NCI-H1105 treated with DMSO at 0.1 percent for 48 hours (cell line): ENCODE measurements at regions not wholly inside any gene's neighbourhood (a gene's known extent, or its start where the extent isn't known, plus 50 kb on each side); places are given as distances from the start of the nearest gene placed in this dataset.
"Not testable (repeated sequence)": the region's sequence is repeated elsewhere in the genome, so short reads cannot be mapped to it uniquely, and the experiment has no call there.

Experiments used
- DNase-seq: peaks from one replicate; lab custom pipeline; 2025; lab: John Stamatoyannopoulos, UW

- not testable (repeated sequence) for DNase-seq
Observed at GRCh38 chr17:30712859-30713258, 111.6 kb downstream of the CRLF3 start.

- not testable (repeated sequence) for DNase-seq
Observed at GRCh38 chr17:30711626-30712507, 112.6 kb downstream of the CRLF3 start.

- not testable (repeated sequence) for DNase-seq
Observed at GRCh38 chr17:30711176-30711575, 113.3 kb downstream of the CRLF3 start.

GRCh38 chr17:30710276-30711088 lies 114.0 kb downstream of the CRLF3 start:
- not testable (repeated sequence) for DNase-seq

GRCh38 chr17:30709561-30710275 lies 114.8 kb downstream of the CRLF3 start:
- peak; percentile 28 for DNase-seq

- peak; percentile 1 for DNase-seq
Observed at GRCh38 chr17:30709096-30709495, 115.4 kb downstream of the CRLF3 start.

- DNase-seq, result peak; percentile 91
Observed at GRCh38 chr17:30708241-30709078, 116.0 kb downstream of the CRLF3 start.

- DNase-seq, result peak; percentile 84
Observed at GRCh38 chr17:30707724-30708240, 116.7 kb downstream of the CRLF3 start.

- not testable (repeated sequence) for DNase-seq
Observed at GRCh38 chr17:30706461-30707335, 117.8 kb downstream of the CRLF3 start.

GRCh38 chr17:30706004-30706403 lies 118.5 kb downstream of the CRLF3 start:
- DNase-seq, result peak; percentile 11

GRCh38 chr17:30701498-30701989 lies 122.9 kb downstream of the CRLF3 start:
- DNase-seq, result no peak

GRCh38 chr17:30700833-30701232 lies 123.7 kb downstream of the CRLF3 start:
- DNase-seq, result not testable (repeated sequence)

- DNase-seq, result peak; percentile 64
Observed at GRCh38 chr17:30697619-30698460, 126.7 kb downstream of the CRLF3 start.

- no peak for DNase-seq
Observed at GRCh38 chr17:30696234-30696633, 128.3 kb downstream of the CRLF3 start.

GRCh38 chr17:30695265-30695811 lies 129.2 kb downstream of the CRLF3 start:
- not testable (repeated sequence) for DNase-seq

GRCh38 chr17:30693772-30694171 lies 130.7 kb downstream of the CRLF3 start:
- DNase-seq, result not testable (repeated sequence)

GRCh38 chr17:30689266-30690000 lies 135.1 kb downstream of the CRLF3 start:
- not testable (repeated sequence) for DNase-seq
